ENCODE measurements at regions not wholly inside any gene's neighbourhood (a gene's known extent, or its start where the extent isn't known, plus 50 kb on each side); places are given as distances from the start of the nearest gene placed in this dataset.

DNA sequence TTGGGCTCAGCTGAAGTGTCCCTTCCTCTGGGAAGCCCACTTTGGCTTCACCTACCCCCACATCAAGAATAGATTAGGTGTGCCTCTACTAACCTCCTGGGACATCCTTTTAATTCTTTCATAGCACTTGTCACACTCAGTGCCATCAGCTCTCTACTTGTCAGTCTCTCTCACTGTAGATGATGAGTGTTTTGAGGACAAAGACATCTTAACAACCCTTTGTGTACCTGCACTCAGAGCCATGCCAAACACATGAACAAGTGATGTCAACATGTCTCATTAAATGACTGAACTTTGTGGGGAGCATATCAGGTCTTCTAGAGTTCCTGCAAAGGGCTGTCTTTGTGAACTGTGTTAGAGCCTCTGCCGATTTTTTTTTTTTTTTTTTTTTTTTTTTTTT, 87.0 kb upstream of the AMOTL1 start:
- RAD21 ChIA-PET (ENCODE audit: low non-redundant PET in 1 of 2, low total read pairs in 2 of 2, uncharacterized antibody in 2 of 2, unreplicated experiment in 2 of 2), result no interaction called here
- H3K27me3 ChIP-seq (ENCODE audit: insufficient read depth, low read length), result no peaks in the 10 kb centered on the region
- no peaks in the 10 kb centered on the region for H3K9me2 ChIP-seq (ENCODE audit: insufficient read depth)
- no peaks in the 10 kb centered on the region; a peak in 1 of 4 replicates for H3K4me1 ChIP-seq (ENCODE audit: control insufficient read depth in 1 of 2, insufficient read depth in 2 of 2, low read length in 2 of 2)
- TF ChIP-seq ATF3 (IDR thresholded peaks at IDR 0.05) (no peak), CBX3 (IDR thresholded peaks at IDR 0.05; ENCODE audit: low read depth) (no peak), RAD21 (IDR thresholded peaks at IDR 0.05; ENCODE audit: low read depth) (no peak), ZFX (IDR thresholded peaks at IDR 0.05) (no peak), EZH2phosphoT487 (IDR thresholded peaks at IDR 0.05; ENCODE audit: borderline replicate concordance) (no peak), SRF (IDR thresholded peaks at IDR 0.05; ENCODE audit: low read depth) (no peak), SP1 (IDR thresholded peaks at IDR 0.05; ENCODE audit: low read depth) (no peak), FOSL1 (IDR thresholded peaks at IDR 0.05; ENCODE audit: low read depth) (no peak), SIN3A (IDR thresholded peaks at IDR 0.05; ENCODE audit: low read depth) (no peak), EGR1 (IDR thresholded peaks at IDR 0.05; ENCODE audit: low read depth) (no peak)
- TF ChIP-seq, protein P1, sequence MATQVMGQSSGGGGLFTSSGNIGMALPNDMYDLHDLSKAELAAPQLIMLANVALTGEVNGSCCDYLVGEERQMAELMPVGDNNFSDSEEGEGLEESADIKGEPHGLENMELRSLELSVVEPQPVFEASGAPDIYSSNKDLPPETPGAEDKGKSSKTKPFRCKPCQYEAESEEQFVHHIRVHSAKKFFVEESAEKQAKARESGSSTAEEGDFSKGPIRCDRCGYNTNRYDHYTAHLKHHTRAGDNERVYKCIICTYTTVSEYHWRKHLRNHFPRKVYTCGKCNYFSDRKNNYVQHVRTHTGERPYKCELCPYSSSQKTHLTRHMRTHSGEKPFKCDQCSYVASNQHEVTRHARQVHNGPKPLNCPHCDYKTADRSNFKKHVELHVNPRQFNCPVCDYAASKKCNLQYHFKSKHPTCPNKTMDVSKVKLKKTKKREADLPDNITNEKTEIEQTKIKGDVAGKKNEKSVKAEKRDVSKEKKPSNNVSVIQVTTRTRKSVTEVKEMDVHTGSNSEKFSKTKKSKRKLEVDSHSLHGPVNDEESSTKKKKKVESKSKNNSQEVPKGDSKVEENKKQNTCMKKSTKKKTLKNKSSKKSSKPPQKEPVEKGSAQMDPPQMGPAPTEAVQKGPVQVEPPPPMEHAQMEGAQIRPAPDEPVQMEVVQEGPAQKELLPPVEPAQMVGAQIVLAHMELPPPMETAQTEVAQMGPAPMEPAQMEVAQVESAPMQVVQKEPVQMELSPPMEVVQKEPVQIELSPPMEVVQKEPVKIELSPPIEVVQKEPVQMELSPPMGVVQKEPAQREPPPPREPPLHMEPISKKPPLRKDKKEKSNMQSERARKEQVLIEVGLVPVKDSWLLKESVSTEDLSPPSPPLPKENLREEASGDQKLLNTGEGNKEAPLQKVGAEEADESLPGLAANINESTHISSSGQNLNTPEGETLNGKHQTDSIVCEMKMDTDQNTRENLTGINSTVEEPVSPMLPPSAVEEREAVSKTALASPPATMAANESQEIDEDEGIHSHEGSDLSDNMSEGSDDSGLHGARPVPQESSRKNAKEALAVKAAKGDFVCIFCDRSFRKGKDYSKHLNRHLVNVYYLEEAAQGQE (IDR thresholded peaks at IDR 0.05; ENCODE audit: low read depth), result no peak
- no peaks in the 10 kb centered on the region for H4K20me1 ChIP-seq (ENCODE audit: insufficient read depth)
- DNase-seq (ENCODE audit: low read depth, low spot score) (no peak), ATAC-seq (no peak)
- H3K9ac ChIP-seq (ENCODE audit: low read length), result no peak overlapping the region
- CTCF ChIA-PET, result no interaction called here
- BruUV-seq (replicated peaks), result no TSS peak
- intact Hi-C loops (cut with micrococcal nuclease), result no loop called here
- no peaks in the 10 kb centered on the region for H3K9me3 ChIP-seq (ENCODE audit: control insufficient read depth in 1 of 2, insufficient read depth in 1 of 2, low read depth in 1 of 2, low read length in 2 of 2)
- no peak overlapping the region for H3K4me2 ChIP-seq (ENCODE audit: low read length)
- H3K4me3 ChIP-seq (replicated peaks in 1 of 2; ENCODE audit: low read depth in 1 of 2, low read length in 2 of 2), result no peak overlapping the region
- no peak overlapping the region for H2AFZ ChIP-seq (ENCODE audit: low read depth, low read length, poor library complexity, severe bottlenecking)
- H3K27ac ChIP-seq (ENCODE audit: low read depth, low read length), result no peak overlapping the region
- POLR2A ChIA-PET, result no interaction called here
- no peaks in the 10 kb centered on the region for H3K79me2 ChIP-seq (ENCODE audit: insufficient read depth, low read length)
- H3K36me3 ChIP-seq (ENCODE audit: control insufficient read depth in 1 of 2, insufficient read depth in 2 of 2, low read length in 2 of 2), result no peaks in the 10 kb centered on the region

Measured in HCT116 (cell line).